ENCODE measurements at regions not wholly inside any gene's neighbourhood (a gene's known extent, or its start where the extent isn't known, plus 50 kb on each side); places are given as distances from the start of the nearest gene placed in this dataset.

- DNase-seq = no peak
Observed at GRCh38 chr6:14031516-14031915, 86.1 kb upstream of the CD83 start.

GRCh38 chr6:14035071-14035847 lies 82.3 kb upstream of the CD83 start:
- no peak for DNase-seq

GRCh38 chr6:14035874-14036273 lies 81.7 kb upstream of the CD83 start:
- no peak for DNase-seq

GRCh38 chr6:14036911-14037310 lies 80.7 kb upstream of the CD83 start:
- DNase-seq = no peak

- no peak for DNase-seq
Observed at GRCh38 chr6:14037402-14038277, 79.9 kb upstream of the CD83 start.

GRCh38 chr6:14038467-14039437 lies 78.8 kb upstream of the CD83 start:
- DNase-seq = no peak

GRCh38 chr6:14040042-14040441 lies 77.5 kb upstream of the CD83 start:
- no peak for DNase-seq

- DNase-seq = peak; percentile 57
Observed at GRCh38 chr6:14046476-14047068, 71.0 kb upstream of the CD83 start.

GRCh38 chr6:14047151-14047740 lies 70.3 kb upstream of the CD83 start:
- no peak for DNase-seq

GRCh38 chr6:14048837-14049236 lies 68.7 kb upstream of the CD83 start:
- DNase-seq = no peak

GRCh38 chr6:14051355-14051754 lies 66.2 kb upstream of the CD83 start:
- no peak for DNase-seq

- DNase-seq = no peak
Observed at GRCh38 chr6:14053811-14054210, 63.8 kb upstream of the CD83 start.

- peak; percentile 73 for DNase-seq
Observed at GRCh38 chr6:14055541-14055940, 62.0 kb upstream of the CD83 start.

- no peak for DNase-seq
Observed at GRCh38 chr6:14058029-14058695, 59.4 kb upstream of the CD83 start.

- no peak for DNase-seq
Observed at GRCh38 chr6:14058735-14059134, 58.8 kb upstream of the CD83 start.

GRCh38 chr6:14059791-14060436 lies 57.7 kb upstream of the CD83 start:
- DNase-seq = no peak

- DNase-seq = no peak
Observed at GRCh38 chr6:14060971-14061370, 56.6 kb upstream of the CD83 start.

GRCh38 chr6:14061643-14062042 lies 55.9 kb upstream of the CD83 start:
- no peak for DNase-seq

GRCh38 chr6:14062345-14063029 lies 55.1 kb upstream of the CD83 start:
- no peak for DNase-seq

- no peak for DNase-seq
Observed at GRCh38 chr6:14063756-14064155, 53.8 kb upstream of the CD83 start.
